M059J (cell line): ENCODE measurements at regions not wholly inside any gene's neighbourhood (a gene's known extent, or its start where the extent isn't known, plus 50 kb on each side); places are given as distances from the start of the nearest gene placed in this dataset.
"Not testable (repeated sequence)": the region's sequence is repeated elsewhere in the genome, so short reads cannot be mapped to it uniquely, and the experiment has no call there.

Experiments
- DNase-seq: peaks from one replicate; pipeline ENCODE4 v3.0.0-alpha.2; 2012; ENCODE audit warnings: low read depth

DNA sequence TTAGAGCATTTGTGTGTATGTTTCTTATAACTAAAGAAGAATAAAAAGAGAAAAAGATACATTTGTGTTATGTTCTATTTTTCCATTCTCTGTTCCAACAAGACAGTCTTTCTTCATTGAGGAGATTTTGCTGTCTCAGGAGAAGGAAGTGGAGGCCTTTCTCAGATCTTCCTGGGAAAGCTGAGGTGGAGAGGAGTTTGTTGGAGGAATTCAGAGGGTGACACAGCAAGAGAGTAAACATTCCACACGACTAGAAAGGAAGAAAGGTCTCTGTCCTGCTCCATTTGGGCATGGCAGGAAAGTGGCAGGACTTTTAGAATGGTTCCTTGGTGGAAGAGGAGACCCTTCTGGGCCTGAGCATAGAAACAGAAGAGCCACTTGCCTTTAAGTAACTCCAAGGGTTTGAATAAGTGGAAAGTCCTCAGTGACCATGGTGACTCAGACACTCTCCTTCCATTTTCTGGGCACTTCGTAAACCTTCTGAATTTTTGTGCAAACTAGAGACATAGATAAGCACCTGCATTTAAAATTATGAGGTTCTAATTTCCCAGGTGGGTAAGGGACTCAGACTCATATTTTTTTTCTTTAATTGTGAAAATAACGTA is 52.3 kb upstream of the COL5A2 start:
- DNase-seq, result no peak

DNA sequence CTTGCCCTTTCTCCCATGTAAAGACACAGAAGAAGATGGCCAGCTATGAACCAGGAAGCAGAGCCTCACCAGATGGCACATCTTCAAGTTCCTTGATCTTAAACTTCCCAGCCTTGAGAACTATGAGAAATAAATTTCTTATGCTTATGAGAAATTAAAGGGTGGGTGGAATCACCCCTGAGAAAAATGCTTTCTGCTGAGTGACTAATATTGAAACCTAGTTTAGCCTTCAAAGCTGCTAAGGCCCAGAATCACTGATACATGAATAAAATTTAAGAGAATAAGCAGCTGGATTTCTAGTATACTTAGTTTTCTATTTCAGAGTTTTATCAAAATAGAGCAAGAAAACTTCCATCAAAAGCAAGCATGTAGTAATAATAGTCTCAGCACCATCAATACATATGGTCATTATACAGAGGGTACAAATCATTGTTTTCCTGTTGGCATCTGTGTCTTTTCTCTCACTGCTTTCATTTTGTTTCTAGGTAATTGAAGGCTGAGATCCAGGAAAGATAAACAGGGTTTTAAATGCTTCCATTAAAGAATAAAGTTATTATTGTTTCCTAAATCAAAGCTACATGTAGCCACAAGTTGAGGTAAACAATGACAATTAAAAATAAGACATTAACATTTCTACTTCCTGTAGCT is 53.3 kb upstream of the COL5A2 start:
- DNase-seq, result no peak

DNA sequence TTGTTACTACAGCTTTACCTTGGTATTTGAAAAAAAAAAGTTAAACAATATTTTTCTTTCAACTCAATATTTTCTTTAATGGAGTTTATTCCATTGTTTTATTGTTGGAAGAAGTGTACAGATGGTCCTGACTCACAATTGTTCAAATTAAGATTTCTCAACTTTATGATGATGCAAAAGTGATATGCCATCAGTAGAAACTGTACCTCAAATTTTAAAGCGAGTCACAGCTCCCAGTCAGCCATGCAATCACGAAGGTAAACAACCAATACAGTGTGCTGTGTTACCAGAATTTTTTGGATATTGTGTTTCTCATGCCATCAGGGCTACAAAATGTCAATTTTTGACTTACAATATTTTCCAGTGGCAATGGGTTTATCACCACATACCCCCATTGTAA is 54.0 kb upstream of the COL5A2 start:
- peak; percentile 12 for DNase-seq

DNA sequence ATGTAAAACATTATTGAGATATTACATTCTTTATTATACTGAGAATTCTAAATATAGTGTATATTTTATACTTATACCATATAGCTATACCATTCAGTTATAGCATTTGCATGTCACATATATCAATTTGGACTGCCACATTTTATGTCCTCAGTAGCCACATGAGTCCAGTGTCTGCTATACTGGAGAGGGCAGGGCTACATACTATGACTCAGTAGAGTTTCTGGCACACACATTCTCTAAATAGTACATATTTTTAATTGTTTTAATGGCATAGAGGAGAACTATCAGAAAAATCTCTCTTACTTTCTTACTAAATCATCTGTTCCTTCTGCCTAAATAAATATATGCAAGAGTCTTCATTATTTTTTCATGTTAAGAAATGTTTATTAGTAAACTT is 55.4 kb upstream of the COL5A2 start:
- DNase-seq, result no peak

- DNase-seq, result peak; percentile 58
Observed at GRCh38 chr2:189236066-189236465, 56.5 kb upstream of the COL5A2 start.

DNA sequence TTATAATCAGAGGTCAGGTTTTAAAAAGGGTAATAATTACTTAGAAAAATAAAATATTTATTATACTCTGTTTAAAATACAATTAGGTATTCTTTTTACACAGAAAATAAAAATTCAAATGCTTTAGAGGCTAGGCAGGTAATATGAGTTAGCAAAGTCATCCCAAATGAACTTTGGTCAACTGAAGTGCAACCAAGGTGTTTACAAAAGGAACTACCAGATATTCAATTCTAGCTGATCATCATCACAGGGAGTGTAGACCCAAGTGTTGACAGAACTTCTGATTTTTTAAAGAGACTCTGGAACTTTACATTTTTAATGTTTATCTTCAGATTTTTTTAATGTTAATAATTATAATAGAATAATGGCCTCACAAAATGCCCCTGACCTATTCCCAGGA is 59.3 kb upstream of the COL5A2 start:
- DNase-seq, result no peak

DNA sequence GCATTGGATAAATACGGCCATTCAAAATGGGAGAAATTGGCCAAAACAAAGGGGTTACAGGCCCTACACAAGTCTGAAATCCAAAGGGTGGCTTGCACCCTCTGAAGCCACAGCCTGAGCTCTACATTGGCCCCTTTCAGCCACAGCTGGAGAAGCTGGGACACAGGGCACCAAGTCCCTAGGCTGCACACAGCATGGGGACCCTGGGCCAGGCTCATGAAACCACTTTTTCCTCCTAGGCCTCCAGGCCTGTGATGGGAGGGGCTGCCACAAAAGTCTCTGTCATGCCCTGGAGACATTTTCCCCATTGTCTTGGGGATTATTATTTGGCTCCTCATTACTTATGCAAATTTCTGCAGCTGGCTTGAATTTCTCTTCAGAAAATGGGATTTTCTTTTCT is 64.3 kb upstream of the COL5A2 start:
- not testable (repeated sequence) for DNase-seq

DNA sequence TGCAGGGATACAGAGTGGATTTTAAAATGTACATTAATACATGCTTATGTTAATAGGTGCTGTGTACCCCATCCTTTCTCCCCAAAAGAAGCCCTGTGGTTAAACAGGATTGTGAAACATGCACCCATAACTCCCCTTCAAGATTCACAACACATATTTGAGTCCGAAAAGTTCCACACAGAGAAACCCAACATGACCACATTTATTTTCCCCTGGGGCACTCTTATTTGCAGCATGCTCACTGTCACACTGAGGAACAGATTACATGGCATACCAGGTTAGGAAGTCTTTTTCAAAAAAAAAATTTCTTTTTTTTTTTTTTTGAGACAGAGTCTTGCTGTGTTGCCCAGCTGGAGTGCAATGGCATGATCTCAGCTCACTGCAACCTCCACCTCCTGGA is 67.7 kb upstream of the COL5A2 start:
- peak; percentile 63 for DNase-seq

GRCh38 chr2:189248141-189248540 is 68.6 kb upstream of the COL5A2 start:
- no peak for DNase-seq

GRCh38 chr2:189249171-189249570 is 69.6 kb upstream of the COL5A2 start:
- peak; percentile 65 for DNase-seq

GRCh38 chr2:189249901-189250300 is 70.3 kb upstream of the COL5A2 start:
- DNase-seq, result no peak

DNA sequence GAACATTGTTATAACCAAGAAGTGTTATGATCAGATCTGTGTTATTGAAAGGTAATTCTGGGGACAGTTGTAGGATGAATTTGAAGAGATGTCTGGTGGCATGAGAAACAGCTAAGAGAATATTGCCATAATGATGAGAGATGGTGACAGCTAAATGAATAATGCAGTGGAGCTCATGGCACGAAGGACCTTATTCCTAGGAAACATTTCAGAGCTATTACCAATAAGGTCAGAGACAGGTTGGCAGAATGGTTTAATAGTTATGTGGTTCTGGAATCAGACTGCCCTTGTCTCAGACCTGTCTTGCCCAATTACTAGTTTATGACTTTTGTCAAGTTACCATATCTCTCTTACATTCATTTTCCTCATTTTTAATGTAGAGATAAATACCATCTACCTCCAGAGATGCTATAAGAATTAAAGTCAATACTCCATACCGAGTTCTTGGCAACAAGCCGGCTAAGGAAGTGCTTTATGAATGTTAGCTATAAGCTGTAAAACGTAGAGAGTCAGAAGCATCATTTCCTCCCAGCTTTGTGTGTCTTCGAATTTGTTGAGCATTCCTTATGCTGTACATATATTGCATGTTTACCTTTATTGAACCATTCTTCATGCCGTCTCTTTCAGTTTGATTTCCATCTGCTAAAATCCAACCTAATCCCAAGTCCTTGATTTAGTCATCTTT is 73.6 kb upstream of the COL5A2 start:
- peak; percentile 33 for DNase-seq

DNA sequence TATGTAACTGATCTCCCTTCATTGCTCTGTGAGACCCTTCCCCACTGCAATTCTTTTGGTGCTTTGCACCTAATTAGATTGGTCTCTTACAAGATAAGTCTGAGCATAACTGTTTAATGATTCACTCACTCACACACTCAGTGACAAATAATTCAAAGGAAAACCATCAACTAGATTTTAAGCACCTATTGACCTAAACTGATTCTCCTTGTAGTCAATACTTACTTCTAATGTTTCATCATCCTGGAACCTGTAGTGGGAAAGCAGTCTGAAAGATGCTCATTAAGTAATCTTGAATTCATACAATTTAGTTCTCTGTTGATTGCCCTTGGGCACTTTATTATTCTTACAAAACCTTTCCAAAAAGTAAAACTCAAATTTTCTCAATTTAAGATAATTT is 74.3 kb upstream of the COL5A2 start:
- DNase-seq, result peak; percentile 32

GRCh38 chr2:189254268-189254883 is 74.8 kb upstream of the COL5A2 start:
- peak; percentile 52 for DNase-seq

GRCh38 chr2:189255711-189256110 is 76.2 kb upstream of the COL5A2 start:
- no peak for DNase-seq

GRCh38 chr2:189258616-189259365 is 79.2 kb upstream of the COL5A2 start:
- no peak for DNase-seq

- peak; percentile 43 for DNase-seq
Observed at GRCh38 chr2:189260361-189260814, 80.8 kb upstream of the COL5A2 start.

GRCh38 chr2:189261431-189261841 is 81.9 kb upstream of the COL5A2 start:
- DNase-seq, result peak; percentile 77

DNA sequence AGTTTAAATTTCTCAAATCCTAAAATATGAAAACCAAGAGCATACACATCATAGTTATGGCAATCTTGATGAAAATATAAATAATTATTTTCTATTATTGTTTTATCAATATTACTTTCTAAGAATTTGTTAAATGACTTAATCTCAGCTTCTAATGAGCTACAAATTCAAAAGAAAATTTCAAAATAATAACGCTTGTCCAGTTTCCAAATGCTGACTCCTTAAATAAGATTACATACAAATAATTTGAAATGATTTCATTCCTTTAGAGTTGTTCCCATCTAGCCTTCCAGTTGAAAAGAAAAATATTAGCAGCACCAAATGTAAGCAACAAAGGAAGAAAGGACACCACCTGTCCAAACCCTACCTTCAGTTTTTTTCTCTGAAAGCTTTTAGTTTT is 82.4 kb upstream of the COL5A2 start:
- DNase-seq, result no peak

DNA sequence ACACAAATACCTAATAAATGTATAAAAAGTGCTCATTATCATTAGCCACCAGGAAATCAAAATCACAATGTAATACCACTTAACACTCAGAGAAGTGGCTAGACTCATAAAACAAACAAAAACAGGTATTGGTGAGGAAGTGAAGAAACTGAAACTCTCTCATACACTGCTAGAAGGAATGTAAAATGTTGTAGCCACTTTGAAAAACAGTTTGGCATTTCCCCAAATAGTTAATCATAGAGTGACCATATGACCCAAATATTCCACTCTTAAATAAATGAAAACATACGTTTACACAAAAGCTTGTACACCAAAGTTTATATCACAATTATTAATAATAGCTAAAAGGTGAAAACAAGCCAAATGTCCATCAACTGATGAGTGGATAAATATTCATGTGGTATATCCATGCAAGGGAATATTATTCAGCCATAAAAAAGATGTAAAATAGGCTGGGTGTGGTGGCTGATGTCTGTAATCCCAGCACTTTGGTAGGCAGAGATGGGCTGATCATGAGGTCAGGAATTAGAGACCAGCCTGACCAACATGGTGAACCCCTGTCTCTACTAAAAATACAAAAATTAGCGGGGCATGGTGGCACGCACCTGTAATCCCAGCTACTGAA is 86.2 kb upstream of the COL5A2 start:
- DNase-seq, result peak; percentile 14

DNA sequence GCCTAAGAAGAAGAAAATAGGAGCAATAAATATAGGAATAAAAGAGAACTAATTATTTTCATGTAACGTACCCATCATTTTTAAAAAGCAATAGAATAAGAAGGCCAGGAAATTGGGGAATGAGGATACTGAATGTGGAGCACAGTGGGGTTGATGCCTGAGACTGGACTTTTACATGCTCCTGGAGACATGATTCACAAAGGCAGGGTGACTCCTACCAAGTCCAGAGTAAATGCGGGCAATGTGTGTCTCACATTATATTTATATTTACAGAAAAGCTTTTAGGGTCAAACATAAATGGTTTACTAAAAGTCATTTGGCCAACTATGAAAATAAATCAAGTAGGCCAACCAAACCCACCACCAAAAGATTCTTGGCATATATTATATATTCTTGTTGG is 87.9 kb upstream of the COL5A2 start:
- peak; percentile 44 for DNase-seq
